ENCODE measurements at regions not wholly inside any gene's neighbourhood (a gene's known extent, or its start where the extent isn't known, plus 50 kb on each side); places are given as distances from the start of the nearest gene placed in this dataset.
A peak's percentile ranks its signal among the peaks of the same experiment; 100 is the strongest.

DNA sequence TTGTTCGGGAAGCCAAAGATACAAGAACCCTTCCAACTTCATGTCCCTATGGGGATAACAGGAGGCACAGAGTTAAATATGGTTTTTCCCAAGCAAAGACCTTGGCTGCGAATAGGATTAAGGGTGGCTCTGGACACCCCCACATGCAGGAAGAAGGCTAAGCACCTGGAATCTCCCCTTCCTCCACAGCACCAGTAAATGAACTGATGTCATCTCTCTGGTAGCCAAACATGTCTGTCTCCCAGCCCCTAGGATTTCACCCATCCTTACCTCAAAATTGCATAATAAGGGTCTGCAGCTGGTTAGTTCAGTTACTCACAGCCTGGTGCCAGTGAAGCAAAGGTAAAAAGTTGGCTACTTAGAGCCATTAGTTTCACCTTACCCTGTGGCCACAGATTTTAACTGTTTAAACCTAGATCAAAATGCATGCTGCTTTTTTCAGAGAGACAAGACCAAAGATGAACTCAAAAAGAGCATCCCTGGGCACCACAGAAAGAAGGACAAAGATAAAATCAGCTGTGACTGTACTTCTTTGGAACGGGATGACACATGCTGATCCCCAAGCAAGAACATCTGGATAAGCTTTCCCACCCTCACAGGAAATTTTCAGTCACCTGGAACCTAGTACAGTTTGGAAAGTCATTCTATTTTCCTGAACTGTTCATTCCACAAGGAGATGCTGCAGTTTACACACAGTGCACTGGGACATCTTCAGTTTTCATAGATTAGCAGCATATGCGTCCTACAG, 77.2 kb upstream of the AKIP1 start:
- TF ChIP-seq, protein P1, sequence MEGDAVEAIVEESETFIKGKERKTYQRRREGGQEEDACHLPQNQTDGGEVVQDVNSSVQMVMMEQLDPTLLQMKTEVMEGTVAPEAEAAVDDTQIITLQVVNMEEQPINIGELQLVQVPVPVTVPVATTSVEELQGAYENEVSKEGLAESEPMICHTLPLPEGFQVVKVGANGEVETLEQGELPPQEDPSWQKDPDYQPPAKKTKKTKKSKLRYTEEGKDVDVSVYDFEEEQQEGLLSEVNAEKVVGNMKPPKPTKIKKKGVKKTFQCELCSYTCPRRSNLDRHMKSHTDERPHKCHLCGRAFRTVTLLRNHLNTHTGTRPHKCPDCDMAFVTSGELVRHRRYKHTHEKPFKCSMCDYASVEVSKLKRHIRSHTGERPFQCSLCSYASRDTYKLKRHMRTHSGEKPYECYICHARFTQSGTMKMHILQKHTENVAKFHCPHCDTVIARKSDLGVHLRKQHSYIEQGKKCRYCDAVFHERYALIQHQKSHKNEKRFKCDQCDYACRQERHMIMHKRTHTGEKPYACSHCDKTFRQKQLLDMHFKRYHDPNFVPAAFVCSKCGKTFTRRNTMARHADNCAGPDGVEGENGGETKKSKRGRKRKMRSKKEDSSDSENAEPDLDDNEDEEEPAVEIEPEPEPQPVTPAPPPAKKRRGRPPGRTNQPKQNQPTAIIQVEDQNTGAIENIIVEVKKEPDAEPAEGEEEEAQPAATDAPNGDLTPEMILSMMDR (IDR thresholded peaks at IDR 0.05; ENCODE audit: insufficient read depth, low read depth, low read length, missing control alignments): no peak
- peak; percentile 30 for DNase-seq (ENCODE audit: low read depth)
- no peak overlapping the region for H3K4me3 ChIP-seq (ENCODE audit: low read depth, low read length)

DNA sequence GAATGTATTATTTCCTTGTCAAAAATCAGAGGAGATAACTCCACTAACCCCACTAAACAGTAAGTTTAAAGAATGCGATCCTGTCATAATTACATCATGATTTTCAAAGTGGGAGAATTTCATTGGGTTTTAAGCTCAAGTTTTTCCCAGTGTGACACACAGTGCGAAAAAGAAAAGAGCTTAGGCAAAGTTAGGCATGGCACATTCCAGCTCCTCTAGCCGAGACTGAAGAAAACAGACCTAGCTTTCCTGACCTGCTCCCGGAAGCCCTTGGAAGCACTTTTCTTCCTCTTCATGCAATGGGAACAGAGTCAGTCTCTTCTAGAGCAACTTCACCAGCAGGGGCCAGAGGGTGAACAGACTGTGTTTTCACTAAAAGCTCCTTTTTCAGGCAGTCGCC, 76.6 kb upstream of the AKIP1 start:
- H3K4me3 ChIP-seq (ENCODE audit: low read depth, low read length): no peak overlapping the region
- TF ChIP-seq, protein P1 (IDR thresholded peaks at IDR 0.05; ENCODE audit: insufficient read depth, low read depth, low read length, missing control alignments): no peak
- no peak for DNase-seq (ENCODE audit: low read depth)

DNA sequence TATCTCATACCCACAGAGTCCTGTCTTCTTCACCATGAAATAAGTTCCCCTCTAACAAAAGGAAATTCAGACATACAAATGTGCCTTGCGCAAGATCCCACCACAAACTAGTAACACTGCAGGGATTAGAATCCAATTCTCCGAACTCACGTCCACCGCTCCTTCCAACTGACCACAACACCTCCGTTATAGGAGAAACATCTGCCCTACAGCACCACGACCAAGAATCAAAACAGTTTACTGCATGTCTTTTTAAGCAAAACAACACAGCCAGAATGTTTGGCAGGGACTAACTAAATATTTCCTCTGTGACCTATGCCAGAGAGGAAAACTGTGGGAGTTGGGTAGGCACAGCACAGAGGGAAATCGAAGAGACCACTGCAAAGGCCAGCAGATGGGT, 72.7 kb upstream of the AKIP1 start:
- no peak overlapping the region for H3K4me3 ChIP-seq (ENCODE audit: low read depth, low read length)
- TF ChIP-seq, protein P1 (IDR thresholded peaks at IDR 0.05; ENCODE audit: insufficient read depth, low read depth, low read length, missing control alignments): no peak
- no peak for DNase-seq (ENCODE audit: low read depth)

DNA sequence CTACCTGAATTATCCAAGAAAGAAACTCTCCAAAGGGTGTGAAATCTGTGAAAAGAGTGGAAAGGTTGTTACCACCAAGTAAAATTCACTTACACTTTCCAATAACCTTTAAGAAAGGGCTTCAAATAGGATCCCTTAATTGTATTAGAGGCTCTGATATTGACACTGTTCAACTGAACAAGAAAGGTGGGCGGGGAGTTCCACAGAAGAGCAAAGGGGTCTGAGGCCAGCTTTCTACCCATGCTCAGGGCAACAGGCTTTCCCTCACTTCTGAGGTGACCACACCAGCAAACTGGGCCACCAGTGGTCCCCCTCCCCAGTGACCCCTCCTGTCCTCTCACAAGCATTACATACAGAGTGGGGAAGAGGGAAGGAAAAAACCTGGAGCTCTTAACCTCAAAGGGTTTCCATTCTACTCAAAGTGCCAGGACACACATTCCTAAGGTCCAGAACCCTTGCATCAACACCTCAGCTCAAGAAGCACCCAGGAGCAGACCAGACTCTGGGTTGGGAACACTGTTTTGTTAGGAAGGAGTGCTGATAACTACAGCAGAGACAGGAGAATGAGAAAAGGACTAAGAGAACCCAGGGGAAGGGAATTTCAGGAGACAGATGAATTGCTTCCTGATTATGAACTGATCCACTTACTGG, 71.6 kb upstream of the AKIP1 start:
- DNase-seq (ENCODE audit: low read depth): no peak
- no peak overlapping the region for H3K4me3 ChIP-seq (ENCODE audit: low read depth, low read length)
- TF ChIP-seq, protein P1 (IDR thresholded peaks at IDR 0.05; ENCODE audit: insufficient read depth, low read depth, low read length, missing control alignments): no peak

DNA sequence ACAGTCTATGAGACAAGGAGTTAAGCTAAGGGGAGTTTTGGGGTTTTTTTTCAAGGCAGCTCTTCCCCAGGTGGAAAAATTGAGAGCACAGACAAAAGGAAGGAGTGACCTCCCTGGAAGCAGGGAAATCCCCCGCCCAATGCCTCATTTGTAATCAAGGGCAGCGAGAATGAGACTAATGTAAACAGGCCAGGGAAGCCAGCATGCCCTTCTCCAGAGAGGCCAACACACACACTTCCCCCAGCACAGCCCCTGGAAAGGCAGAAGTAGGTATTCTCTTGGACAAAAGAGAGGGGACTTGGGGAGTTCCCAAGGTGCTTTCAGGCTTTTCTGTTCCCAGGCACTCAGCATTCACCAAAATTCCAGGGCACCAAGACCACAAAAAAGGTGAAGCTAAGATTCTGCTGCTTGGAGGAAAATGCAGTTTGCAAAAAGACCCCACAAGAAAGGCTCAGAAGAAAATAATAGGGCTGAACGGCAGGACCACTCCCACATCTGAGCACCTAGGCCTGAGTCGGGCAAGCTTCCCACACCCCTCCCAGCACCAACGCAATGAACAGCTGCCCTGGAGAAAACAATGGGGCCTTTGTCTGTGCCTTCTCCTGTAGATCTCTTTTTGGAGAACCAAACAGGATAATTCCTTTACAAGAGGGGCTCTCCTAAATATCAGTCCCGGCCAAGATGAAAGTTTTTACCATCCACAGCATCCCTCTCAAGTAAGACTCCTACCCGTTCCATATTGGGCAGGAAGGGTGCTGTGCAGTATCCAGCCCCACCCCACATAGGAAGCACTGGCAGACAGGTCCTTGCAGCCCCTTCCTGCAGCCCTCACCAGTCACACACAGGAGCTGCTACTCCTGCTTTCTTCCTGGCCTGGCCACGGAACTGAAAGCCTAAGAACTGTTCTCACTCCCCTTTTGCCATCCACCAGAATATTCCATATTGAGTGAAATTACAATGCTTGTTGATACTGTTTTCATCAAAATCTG, 70.7 kb upstream of the AKIP1 start:
- TF ChIP-seq, protein P1 (IDR thresholded peaks at IDR 0.05; ENCODE audit: insufficient read depth, low read depth, low read length, missing control alignments): no peak
- H3K4me3 ChIP-seq (ENCODE audit: low read depth, low read length): no peak overlapping the region
- DNase-seq (ENCODE audit: low read depth): no peak

DNA sequence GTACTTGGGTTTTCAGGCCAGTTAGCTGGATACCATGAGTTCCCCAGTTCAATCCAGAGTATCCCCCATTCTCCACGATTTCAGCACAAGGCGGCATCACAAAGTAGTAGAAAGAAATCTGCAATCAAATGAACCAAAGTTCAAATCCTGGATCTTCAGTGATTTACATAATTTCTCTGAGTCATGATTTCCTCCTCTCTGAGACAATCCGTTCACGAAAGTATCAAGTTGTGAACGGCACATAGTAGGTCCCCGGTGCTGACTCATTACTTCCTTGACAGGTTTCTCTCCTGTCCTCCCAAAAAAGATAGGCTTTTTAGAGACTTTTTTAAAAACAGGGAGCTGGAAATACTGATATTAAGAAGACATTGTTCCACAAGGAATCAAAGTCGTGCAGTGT, 69.1 kb upstream of the AKIP1 start:
- H3K4me3 ChIP-seq (ENCODE audit: low read depth, low read length): no peak overlapping the region
- no peak for DNase-seq (ENCODE audit: low read depth)
- TF ChIP-seq, protein P1 (IDR thresholded peaks at IDR 0.05; ENCODE audit: insufficient read depth, low read depth, low read length, missing control alignments): no peak
